HCEC 1CT (cell line): ENCODE measurements at regions not wholly inside any gene's neighbourhood (a gene's known extent, or its start where the extent isn't known, plus 50 kb on each side); places are given as distances from the start of the nearest gene placed in this dataset.

Experiments used
- DNase-seq: peaks from one replicate; pipeline ENCODE4 v3.0.0-alpha.2; 2017

GRCh38 chr5:56540266-56540665 lies 275.1 kb upstream of the MAP3K1 start:
- no peak for DNase-seq

- no peak for DNase-seq
These were observed 276.8 kb upstream of the MAP3K1 start for GRCh38 chr5:56538580-56538979.

- no peak for DNase-seq
These were observed 280.0 kb upstream of the MAP3K1 start for GRCh38 chr5:56535347-56535746.

- DNase-seq = no peak
These were observed 281.1 kb upstream of the MAP3K1 start for GRCh38 chr5:56534102-56534829.

- no peak for DNase-seq
These were observed 282.9 kb upstream of the MAP3K1 start for GRCh38 chr5:56532466-56532865.

- DNase-seq = no peak
These were observed 284.7 kb upstream of the MAP3K1 start for GRCh38 chr5:56530626-56531138.

- DNase-seq = no peak
These were observed 285.5 kb upstream of the MAP3K1 start for GRCh38 chr5:56529666-56530430.

- no peak for DNase-seq
These were observed 288.2 kb upstream of the MAP3K1 start for GRCh38 chr5:56527174-56527573.

GRCh38 chr5:56525113-56525512 lies 290.2 kb upstream of the MAP3K1 start:
- DNase-seq = no peak

- DNase-seq = no peak
These were observed 290.9 kb upstream of the ANKRD55 start for GRCh38 chr5:56523790-56524575.

- DNase-seq = peak; percentile 8
These were observed 289.8 kb upstream of the ANKRD55 start for GRCh38 chr5:56522960-56523359.

GRCh38 chr5:56522169-56522568 lies 289.0 kb upstream of the ANKRD55 start:
- no peak for DNase-seq

- no peak for DNase-seq
These were observed 288.0 kb upstream of the ANKRD55 start for GRCh38 chr5:56520986-56521730.

- no peak for DNase-seq
These were observed 285.7 kb upstream of the ANKRD55 start for GRCh38 chr5:56518820-56519219.

GRCh38 chr5:56517011-56517416 lies 283.9 kb upstream of the ANKRD55 start:
- no peak for DNase-seq

- no peak for DNase-seq
These were observed 283.3 kb upstream of the ANKRD55 start for GRCh38 chr5:56516441-56516840.

GRCh38 chr5:56516035-56516434 lies 282.9 kb upstream of the ANKRD55 start:
- no peak for DNase-seq

- no peak for DNase-seq
These were observed 281.9 kb upstream of the ANKRD55 start for GRCh38 chr5:56515011-56515410.

GRCh38 chr5:56514245-56514644 lies 281.1 kb upstream of the ANKRD55 start:
- DNase-seq = no peak

GRCh38 chr5:56513141-56513540 lies 280.0 kb upstream of the ANKRD55 start:
- no peak for DNase-seq

- no peak for DNase-seq
These were observed 279.3 kb upstream of the ANKRD55 start for GRCh38 chr5:56512313-56512996.

- no peak for DNase-seq
These were observed 278.3 kb upstream of the ANKRD55 start for GRCh38 chr5:56511326-56511841.
